Neutrophil (primary cell): ENCODE measurements at regions not wholly inside any gene's neighbourhood (a gene's known extent, or its start where the extent isn't known, plus 50 kb on each side); places are given as distances from the start of the nearest gene placed in this dataset.

ENCODE experiments used
- H3K27ac ChIP-seq: fragments of 200-600 bp; sonication (generic); 2 replicates; pipeline ENCODE4 v1.5.1; 2016; ENCODE audit warnings: mild to moderate bottlenecking, moderate library complexity
- H3K27me3 ChIP-seq: fragments of 200-600 bp; sonication (generic); 2 replicates; pipeline ENCODE4 v1.6.0; 2016; ENCODE audit warnings: mild to moderate bottlenecking
- H3K36me3 ChIP-seq: fragments of 200-600 bp; sonication (generic); 2 replicates; pipeline ENCODE4 v1.5.1; 2017
- H3K4me1 ChIP-seq, 2 experiments: fragments of 200-600 bp in 1 of 2; sonication (generic) in 1 of 2; 1 replicate in 1 of 2; 2 replicates in 1 of 2; pipeline versions ENCODE4 v1.5.1 to v1.6.1; 2013 to 2016; ENCODE audit warnings: low read depth in 1 of 2, low read length in 1 of 2, mild to moderate bottlenecking in 1 of 2, moderate library complexity in 1 of 2; ENCODE audit not compliant: control insufficient read depth in 1 of 2, insufficient read depth in 1 of 2
- H3K4me3 ChIP-seq, 2 experiments: fragments of 200-600 bp in 1 of 2; sonication (generic) in 1 of 2; 1 replicate in 1 of 2; 2 replicates in 1 of 2; pipeline ENCODE4 v1.5.1; 2013 to 2016; ENCODE audit warnings: low read depth in 1 of 2, low read length in 1 of 2, mild to moderate bottlenecking in 1 of 2, moderate library complexity in 1 of 2
- H3K9me3 ChIP-seq: fragments of 200-600 bp; sonication (generic); 2 replicates; pipeline ENCODE4 v1.5.1; 2016
- TF ChIP-seq, protein P1 (sequence below): fragments of 200-600 bp; sonication (generic); IDR thresholded peaks from 2 replicates; pipeline ENCODE4 v1.5.1; 2016; ENCODE audit warnings: antibody characterized with exemption

DNA sequence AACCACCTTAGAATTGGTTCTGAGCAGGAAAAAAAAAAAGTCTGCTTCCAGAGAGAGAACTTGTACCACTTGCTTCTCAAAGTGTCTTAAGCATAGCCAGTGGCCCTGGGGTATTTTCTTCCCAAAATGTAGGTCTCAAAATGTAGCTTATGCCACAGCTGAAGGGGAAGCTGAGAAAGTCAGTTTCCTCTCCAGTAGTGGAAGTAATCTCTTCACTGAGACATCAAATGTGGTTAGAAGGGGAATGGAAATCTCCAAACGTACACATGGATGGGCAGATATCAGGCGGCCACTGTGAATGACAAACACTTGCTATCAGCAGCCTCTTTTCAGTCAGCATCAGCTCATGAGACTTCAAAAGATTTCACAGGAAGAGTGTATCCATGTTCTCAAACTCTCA lies 841.2 kb downstream of the TUSC7 start:
- TF ChIP-seq, protein P1, sequence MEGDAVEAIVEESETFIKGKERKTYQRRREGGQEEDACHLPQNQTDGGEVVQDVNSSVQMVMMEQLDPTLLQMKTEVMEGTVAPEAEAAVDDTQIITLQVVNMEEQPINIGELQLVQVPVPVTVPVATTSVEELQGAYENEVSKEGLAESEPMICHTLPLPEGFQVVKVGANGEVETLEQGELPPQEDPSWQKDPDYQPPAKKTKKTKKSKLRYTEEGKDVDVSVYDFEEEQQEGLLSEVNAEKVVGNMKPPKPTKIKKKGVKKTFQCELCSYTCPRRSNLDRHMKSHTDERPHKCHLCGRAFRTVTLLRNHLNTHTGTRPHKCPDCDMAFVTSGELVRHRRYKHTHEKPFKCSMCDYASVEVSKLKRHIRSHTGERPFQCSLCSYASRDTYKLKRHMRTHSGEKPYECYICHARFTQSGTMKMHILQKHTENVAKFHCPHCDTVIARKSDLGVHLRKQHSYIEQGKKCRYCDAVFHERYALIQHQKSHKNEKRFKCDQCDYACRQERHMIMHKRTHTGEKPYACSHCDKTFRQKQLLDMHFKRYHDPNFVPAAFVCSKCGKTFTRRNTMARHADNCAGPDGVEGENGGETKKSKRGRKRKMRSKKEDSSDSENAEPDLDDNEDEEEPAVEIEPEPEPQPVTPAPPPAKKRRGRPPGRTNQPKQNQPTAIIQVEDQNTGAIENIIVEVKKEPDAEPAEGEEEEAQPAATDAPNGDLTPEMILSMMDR = no peak

GRCh38 chr3:117553461-117553860 lies 843.9 kb downstream of the TUSC7 start:
- H3K4me1 ChIP-seq = no peaks in the 10 kb centered on the region
- no peak overlapping the region for H3K4me3 ChIP-seq
- no peaks in the 10 kb centered on the region for H3K36me3 ChIP-seq
- H3K27me3 ChIP-seq = no peaks in the 10 kb centered on the region
- TF ChIP-seq, protein P1 = no peak
- no peak overlapping the region for H3K27ac ChIP-seq
- no peaks in the 10 kb centered on the region for H3K9me3 ChIP-seq

More for the DNA sequence above, 841.2 kb downstream of the TUSC7 start:
- Histone ChIP-seq H3K36me3 (no peaks in the 10 kb centered on the region), H3K27ac (no peak overlapping the region), H3K27me3 (no peaks in the 10 kb centered on the region), H3K4me3 (no peak overlapping the region), H3K4me1 (no peaks in the 10 kb centered on the region), H3K9me3 (no peaks in the 10 kb centered on the region)

DNA sequence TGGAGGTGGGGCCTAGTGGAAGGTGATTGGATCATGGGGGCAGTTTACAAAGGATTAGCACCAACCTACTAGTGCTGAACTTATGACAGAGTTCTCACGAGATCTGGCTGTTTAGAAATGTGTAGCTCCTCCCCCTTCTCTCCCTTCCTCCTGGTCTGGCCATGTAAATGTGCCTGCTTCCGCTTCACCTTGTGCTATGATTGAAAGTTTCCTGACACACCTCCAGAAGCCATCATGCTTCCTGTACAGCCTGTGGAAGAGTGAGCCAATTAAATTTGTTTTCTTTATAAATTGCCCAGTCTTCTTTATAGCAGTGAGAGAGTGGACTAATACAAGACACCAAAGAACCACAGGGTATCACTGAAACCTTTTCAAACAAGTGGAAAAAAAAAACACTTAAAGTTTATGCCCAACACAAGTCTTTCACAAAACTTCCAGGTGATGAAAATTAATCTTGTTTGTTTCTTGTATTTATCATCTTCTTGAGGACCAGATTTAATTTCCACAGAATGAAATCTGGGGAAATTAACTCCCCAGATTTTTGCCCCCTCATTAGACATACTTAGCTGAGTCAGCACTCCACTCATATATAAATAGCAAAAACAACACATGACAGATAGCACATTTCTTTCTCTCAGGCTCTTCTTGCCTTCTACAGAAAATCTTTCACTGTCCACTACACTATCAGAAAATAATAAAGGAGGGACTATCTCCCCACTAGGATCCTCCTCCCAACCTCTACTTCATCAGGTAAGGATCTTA lies 847.2 kb downstream of the TUSC7 start:
- Histone ChIP-seq H3K4me3 (no peak overlapping the region), H3K27ac (no peak overlapping the region), H3K9me3 (no peaks in the 10 kb centered on the region), H3K36me3 (no peaks in the 10 kb centered on the region), H3K27me3 (no peaks in the 10 kb centered on the region), H3K4me1 (no peaks in the 10 kb centered on the region)
- TF ChIP-seq, protein P1 = no peak

- H3K4me3 ChIP-seq = no peak overlapping the region
- no peaks in the 10 kb centered on the region for H3K36me3 ChIP-seq
- no peaks in the 10 kb centered on the region for H3K4me1 ChIP-seq
- TF ChIP-seq, protein P1 = no peak
- H3K9me3 ChIP-seq = no peaks in the 10 kb centered on the region
- no peaks in the 10 kb centered on the region for H3K27me3 ChIP-seq
- H3K27ac ChIP-seq = no peak overlapping the region
These were observed 848.0 kb downstream of the TUSC7 start for GRCh38 chr3:117557464-117558090.

GRCh38 chr3:117558681-117559080 lies 849.1 kb downstream of the TUSC7 start:
- Histone ChIP-seq H3K9me3 (no peaks in the 10 kb centered on the region), H3K36me3 (no peaks in the 10 kb centered on the region), H3K27ac (no peak overlapping the region), H3K4me3 (no peak overlapping the region), H3K4me1 (no peaks in the 10 kb centered on the region), H3K27me3 (no peaks in the 10 kb centered on the region)
- TF ChIP-seq, protein P1 = no peak
